ENCODE measurements at regions not wholly inside any gene's neighbourhood (a gene's known extent, or its start where the extent isn't known, plus 50 kb on each side); places are given as distances from the start of the nearest gene placed in this dataset.

DNA sequence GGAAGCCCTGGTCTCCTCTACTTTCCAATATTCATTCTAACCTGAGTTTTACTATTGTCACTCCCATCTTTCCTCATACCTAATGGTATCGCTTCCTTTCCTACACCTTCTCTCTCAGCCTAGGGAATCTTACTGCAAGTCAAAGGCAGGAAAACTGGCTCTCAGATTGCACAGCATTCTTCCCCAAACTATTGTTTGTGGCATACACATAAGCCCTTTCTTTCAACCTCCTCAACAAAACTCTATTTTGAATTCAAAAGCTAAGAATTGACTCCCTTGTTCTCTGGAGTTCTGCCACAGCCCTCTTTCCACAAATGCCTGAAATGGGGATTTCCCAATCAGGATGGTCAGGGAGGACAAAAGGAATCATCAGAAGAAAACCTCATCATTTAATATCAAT is 181.5 kb downstream of the FAM76B start:
- TF ChIP-seq, protein P1, sequence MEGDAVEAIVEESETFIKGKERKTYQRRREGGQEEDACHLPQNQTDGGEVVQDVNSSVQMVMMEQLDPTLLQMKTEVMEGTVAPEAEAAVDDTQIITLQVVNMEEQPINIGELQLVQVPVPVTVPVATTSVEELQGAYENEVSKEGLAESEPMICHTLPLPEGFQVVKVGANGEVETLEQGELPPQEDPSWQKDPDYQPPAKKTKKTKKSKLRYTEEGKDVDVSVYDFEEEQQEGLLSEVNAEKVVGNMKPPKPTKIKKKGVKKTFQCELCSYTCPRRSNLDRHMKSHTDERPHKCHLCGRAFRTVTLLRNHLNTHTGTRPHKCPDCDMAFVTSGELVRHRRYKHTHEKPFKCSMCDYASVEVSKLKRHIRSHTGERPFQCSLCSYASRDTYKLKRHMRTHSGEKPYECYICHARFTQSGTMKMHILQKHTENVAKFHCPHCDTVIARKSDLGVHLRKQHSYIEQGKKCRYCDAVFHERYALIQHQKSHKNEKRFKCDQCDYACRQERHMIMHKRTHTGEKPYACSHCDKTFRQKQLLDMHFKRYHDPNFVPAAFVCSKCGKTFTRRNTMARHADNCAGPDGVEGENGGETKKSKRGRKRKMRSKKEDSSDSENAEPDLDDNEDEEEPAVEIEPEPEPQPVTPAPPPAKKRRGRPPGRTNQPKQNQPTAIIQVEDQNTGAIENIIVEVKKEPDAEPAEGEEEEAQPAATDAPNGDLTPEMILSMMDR (IDR thresholded peaks at IDR 0.05; ENCODE audit: low read depth, low read length): no peak
- in situ Hi-C loops (cut with HindIII; ENCODE audit: low sequenced_read_pairs): no loop called here
- no peak for DNase-seq (ENCODE audit: low read depth, low spot score)
- no peak overlapping the region for H3K4me3 ChIP-seq (ENCODE audit: low read depth, low read length)

- TF ChIP-seq, protein P1 (IDR thresholded peaks at IDR 0.05; ENCODE audit: low read depth, low read length): no peak
- in situ Hi-C loops (cut with HindIII; ENCODE audit: low sequenced_read_pairs): no loop called here
- no peak for DNase-seq (ENCODE audit: low read depth, low spot score)
- no peak overlapping the region for H3K4me3 ChIP-seq (ENCODE audit: low read depth, low read length)
Observed at GRCh38 chr11:95606824-95607223, 182.8 kb downstream of the FAM76B start.

- TF ChIP-seq, protein P1 (IDR thresholded peaks at IDR 0.05; ENCODE audit: low read depth, low read length): no peak
- in situ Hi-C loops (cut with HindIII; ENCODE audit: low sequenced_read_pairs): no loop called here
- no peak for DNase-seq (ENCODE audit: low read depth, low spot score)
- no peak overlapping the region for H3K4me3 ChIP-seq (ENCODE audit: low read depth, low read length)
Observed at GRCh38 chr11:95605271-95605940, 184.2 kb downstream of the FAM76B start.

- H3K4me3 ChIP-seq (ENCODE audit: low read depth, low read length): no peak overlapping the region
- TF ChIP-seq, protein P1 (IDR thresholded peaks at IDR 0.05; ENCODE audit: low read depth, low read length): no peak
- DNase-seq (ENCODE audit: low read depth, low spot score): no peak
- in situ Hi-C loops (cut with HindIII; ENCODE audit: low sequenced_read_pairs): no loop called here
Observed at GRCh38 chr11:95599959-95600586, 189.5 kb downstream of the FAM76B start.

DNA sequence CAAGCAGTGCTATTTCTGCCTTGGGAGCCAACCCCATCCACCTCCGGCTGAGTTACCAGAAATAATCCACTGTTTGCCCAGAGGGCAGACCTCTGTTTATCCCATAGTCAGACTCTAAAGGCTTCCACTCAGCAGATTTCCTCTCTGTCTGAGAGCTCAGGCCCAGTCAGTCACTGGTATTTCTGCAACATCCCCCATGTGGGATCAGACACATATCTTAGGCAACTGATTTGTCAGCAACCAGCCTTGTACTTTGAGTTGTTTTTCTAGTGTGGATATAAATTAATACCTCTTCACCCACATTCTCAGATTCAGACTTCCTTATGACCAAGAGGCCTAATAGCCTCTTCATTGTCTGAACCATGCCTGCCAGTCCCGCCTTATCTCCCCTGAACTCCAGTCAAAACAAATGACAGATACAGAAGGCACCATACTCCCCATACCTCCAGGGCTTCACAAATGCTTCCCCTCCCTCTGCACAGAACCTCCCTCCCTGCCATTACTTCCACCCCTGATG is 193.6 kb downstream of the FAM76B start:
- TF ChIP-seq, protein P1 (IDR thresholded peaks at IDR 0.05; ENCODE audit: low read depth, low read length): no peak
- peak; percentile 47 for DNase-seq (ENCODE audit: low read depth, low spot score)
- in situ Hi-C loops (cut with HindIII; ENCODE audit: low sequenced_read_pairs): no loop called here

DNA sequence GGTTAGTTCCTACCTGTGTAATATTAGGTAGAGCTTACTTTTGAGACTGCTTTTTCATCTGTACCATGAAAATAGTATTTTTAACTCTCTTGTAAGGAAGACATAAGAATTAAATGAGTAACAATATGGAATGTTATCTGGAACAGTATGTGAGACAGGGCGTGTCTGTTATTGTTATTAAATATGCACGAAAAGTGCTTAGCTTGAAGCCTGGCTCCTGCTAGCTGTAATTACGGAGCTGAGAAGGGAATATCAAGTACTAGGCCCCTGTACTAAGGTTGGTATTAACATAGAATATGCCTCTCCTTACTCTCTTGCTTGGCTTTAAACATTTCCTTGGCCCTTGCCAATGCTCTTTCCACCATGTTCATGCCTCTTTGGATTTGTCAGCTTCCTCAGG is 194.0 kb downstream of the FAM76B start:
- TF ChIP-seq, protein P1 (IDR thresholded peaks at IDR 0.05; ENCODE audit: low read depth, low read length): no peak
- no peak for DNase-seq (ENCODE audit: low read depth, low spot score)
- in situ Hi-C loops (cut with HindIII; ENCODE audit: low sequenced_read_pairs): no loop called here
- H3K4me3 ChIP-seq (ENCODE audit: low read depth, low read length): no peak overlapping the region

More for the DNA sequence above, 193.6 kb downstream of the FAM76B start:
- H3K4me3 ChIP-seq (ENCODE audit: low read depth, low read length): no peak overlapping the region
